Putamen (tissue), 1 donor: ENCODE measurements at regions not wholly inside any gene's neighbourhood (a gene's known extent, or its start where the extent isn't known, plus 50 kb on each side); places are given as distances from the start of the nearest gene placed in this dataset.

Experiments used
- DNase-seq: peaks from one replicate; pipeline ENCODE4 v3.0.0-alpha.2; 2016; ENCODE audit warnings: low spot score

- peak; percentile 84 for DNase-seq
Measured at GRCh38 chr10:113326160-113327111, 226.4 kb upstream of the HABP2 start.

DNA sequence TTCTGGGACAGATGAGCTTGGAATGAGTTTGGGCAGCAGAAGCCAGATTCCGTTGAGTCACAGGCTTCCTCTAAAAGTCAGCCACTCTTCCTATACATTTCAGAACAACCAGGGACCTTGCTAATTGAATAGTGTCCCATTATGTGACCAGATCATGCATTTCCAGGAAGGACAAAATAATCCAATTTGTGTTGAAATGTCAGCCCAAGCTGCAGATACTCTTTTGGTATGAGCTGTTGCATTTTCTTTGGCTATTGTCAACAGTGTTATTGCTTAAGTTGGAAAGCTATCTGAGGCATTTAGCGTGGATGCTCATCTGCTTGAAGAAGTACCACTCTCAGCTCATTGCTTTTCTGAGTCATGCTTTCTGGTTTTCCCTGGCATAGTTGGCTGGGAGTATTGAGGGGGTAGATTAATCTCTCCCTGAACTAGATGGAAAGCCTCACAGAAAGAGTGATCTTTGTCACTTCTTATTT, 223.7 kb upstream of the HABP2 start:
- DNase-seq: peak; percentile 42

GRCh38 chr10:113331961-113332360, 220.9 kb upstream of the HABP2 start:
- no peak for DNase-seq

- DNase-seq: no peak
Measured at GRCh38 chr10:113333313-113333712, 219.5 kb upstream of the HABP2 start.

GRCh38 chr10:113335592-113335991, 217.3 kb upstream of the HABP2 start:
- DNase-seq: no peak

- no peak for DNase-seq
Measured at GRCh38 chr10:113336549-113337130, 216.2 kb upstream of the HABP2 start.

DNA sequence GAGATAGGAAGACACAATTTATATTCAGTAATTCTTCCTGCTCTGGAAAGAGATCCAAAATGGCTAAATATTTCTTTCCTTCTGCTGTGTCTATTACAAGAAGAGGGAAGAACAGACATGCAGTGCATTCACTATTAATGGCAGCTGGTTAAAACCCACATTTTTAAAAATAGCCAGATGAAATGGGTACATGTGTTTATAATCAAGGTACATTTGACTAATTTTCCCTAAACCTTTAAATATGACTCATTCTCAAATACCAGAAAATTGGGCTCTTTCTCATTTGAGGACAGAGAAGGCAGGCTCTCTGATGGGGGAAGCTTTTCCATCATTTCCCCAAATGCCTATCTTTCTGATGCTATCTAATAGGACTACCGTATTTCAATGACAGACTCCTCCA, 215.7 kb upstream of the HABP2 start:
- DNase-seq: no peak

- DNase-seq: no peak
Measured at GRCh38 chr10:113339121-113339520, 213.7 kb upstream of the HABP2 start.

DNA sequence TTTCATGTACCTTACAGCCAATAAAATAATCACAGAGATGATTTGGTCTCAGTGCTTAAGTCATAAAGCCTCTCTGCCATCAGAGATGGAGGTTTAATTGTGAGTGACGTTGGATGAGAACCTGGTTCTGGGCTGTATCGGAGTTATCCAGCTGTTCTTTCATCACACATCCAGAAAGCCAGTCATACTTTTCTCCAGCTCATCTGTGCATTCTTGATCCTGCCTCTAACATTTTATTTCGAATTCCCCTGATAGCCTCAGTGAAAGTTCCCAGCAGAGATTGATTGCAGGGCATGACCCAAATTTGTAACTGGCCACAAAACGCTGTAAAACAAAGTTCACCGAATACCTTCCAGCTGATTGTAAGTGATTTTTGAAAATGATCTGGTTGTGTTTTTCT, 212.6 kb upstream of the HABP2 start:
- DNase-seq: no peak

- DNase-seq: no peak
Measured at GRCh38 chr10:113341138-113341537, 211.7 kb upstream of the HABP2 start.

GRCh38 chr10:113345826-113346624, 206.8 kb upstream of the HABP2 start:
- DNase-seq: no peak

GRCh38 chr10:113347508-113347907, 205.3 kb upstream of the HABP2 start:
- DNase-seq: no peak

DNA sequence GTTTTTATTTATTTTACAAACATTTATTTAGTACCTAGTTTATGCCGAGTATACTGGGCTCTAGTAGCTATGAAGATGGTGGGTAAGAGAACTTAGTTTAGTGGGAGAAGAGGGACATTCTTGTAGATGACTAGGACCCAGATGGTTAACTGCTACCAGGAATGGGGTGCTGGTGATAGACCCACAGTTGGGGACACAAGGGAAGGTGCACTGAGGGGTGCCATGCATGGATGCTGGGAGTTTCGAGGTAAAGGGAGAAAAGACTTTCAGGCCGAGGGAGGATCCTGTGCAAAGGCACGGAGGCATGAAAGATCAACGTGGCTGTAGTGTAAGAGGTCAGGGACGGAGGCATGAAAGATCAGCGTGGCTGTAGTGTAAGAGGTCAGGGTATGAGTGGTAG, 204.2 kb upstream of the HABP2 start:
- no peak for DNase-seq

GRCh38 chr10:113350311-113351040, 202.4 kb upstream of the HABP2 start:
- DNase-seq: no peak

DNA sequence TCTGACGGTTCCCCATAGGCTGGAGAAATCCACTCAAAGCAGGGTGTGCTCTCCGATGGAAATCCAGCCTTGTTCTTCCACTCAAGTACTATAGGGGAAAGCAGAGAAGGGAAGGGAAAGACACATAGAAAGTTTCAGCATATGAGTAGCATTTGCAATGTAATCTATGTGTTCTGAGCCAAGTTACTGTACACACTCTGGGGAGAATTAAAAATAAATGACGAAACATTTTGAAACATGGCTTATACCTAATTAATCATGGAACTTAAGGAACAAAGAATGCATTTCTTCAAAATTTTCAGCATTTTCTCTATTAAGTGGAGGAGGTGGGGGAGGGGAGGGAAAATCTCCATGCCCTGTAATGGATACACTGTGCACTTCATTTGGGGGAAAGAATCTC, 198.1 kb upstream of the HABP2 start:
- DNase-seq: no peak

DNA sequence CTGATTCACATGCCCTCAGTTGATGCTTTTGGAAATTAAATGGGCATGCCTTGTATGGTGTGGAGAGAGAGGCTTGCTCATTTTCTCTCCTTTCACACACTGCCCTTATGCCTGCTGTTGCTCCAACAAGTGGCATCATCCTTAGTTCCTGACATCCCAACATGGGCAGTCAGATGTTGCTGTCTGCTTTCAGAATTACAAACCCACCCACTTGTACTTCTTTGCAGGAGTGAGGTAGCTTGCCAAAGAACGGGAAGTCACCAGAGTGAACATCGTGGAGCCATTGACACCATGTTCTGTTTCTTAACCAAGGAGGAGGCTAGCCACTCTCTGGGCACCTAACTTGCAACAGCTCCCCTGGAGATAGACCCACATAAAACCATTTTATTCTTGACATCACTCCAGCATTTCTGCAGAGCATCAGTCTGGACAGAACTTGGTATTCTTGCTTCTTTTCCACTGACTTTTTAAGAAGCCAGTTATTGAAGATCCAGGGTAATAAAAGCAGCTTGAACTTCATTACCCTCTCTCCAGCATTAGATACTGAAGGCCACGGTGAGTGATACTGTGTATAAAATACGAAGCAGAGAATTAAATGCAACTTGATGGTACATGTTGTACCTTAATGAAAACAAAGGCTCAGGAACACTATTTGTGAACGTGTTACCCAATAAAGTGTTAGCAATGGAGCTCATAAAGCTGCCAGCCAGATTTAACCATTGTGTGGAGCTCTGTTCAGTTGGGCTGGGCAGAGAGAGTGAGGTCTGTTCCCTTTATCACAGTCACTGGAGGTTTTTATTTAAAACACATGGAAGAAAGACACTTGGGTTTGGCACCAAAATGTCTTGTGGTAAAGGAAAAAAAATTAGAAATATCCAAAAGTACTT, 195.8 kb upstream of the HABP2 start:
- no peak for DNase-seq

DNA sequence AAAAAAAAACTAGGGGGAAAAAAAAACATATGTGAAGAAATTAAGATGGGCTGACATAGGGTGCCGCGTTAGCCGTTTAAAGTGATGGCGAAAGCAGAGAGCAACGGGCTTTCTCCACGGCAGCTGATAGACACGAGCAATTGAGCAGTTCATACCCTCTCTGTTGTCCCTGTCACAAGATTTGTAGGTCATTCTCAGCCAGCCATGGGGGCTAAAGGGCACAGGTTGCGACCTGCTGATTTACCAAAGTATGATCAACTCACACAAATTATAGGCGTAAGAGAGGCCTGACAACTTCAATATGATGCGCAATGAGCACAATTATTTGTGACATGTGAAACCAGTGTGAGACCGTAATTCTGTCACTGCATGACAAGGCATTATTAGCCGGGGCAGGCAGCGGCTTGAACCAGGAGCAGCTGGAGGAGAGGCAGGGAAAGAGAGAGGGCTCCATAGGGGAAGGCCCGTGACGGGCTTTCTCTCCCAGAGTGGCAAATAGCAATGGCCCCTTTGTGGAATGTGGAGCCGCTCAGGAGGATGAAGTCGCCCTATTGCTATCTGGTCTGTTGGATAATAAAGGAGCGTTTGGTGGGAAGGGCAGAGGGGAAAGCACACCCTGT, 195.1 kb upstream of the HABP2 start:
- no peak for DNase-seq

- no peak for DNase-seq
Measured at GRCh38 chr10:113359655-113360054, 193.2 kb upstream of the HABP2 start.

DNA sequence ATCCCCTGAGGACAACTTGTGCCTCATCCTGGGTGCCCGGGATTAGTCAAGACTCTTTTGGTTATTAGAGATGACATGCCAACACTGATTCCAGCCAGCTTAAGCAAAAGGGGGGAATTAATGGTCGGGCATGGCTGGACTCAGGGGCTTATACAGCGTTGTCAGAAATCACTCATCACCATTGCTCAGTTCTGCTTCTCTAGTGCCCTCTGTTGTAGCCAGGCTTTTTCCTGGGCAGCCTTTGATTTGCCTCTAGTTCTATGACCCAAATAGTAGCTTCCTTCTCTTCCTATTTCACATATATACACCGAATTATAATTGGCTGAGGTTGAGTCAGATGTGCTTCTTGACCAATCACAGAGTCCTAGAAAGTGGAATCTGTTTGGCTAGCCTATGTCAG, 192.0 kb upstream of the HABP2 start:
- DNase-seq: no peak

- DNase-seq: no peak
Measured at GRCh38 chr10:113362645-113363091, 190.2 kb upstream of the HABP2 start.
